Loucy (cell line): ENCODE measurements at regions not wholly inside any gene's neighbourhood (a gene's known extent, or its start where the extent isn't known, plus 50 kb on each side); places are given as distances from the start of the nearest gene placed in this dataset.
"Not testable (repeated sequence)": the region's sequence is repeated elsewhere in the genome, so short reads cannot be mapped to it uniquely, and the experiment has no call there.

ENCODE experiments used
- CTCF ChIP-seq: fragments of 200-600 bp; sonication (generic); conservative IDR thresholded peaks from 2 replicates; pipeline ENCODE4 v1.5.1; 2014; ENCODE audit warnings: mild to moderate bottlenecking, antibody characterized with exemption, low read length
- EZH2phosphoT487 ChIP-seq: fragments of 200-600 bp; IDR thresholded peaks from 2 replicates; pipeline ENCODE4 v1.6.1; 2018; ENCODE audit warnings: antibody characterized with exemption, mild to moderate bottlenecking, moderate library complexity, borderline replicate concordance

GRCh38 chr11:24217319-24217718 is 279.5 kb upstream of the LUZP2 start:
- not testable (repeated sequence) for TF ChIP-seq CTCF, EZH2phosphoT487
